GM13977 (cell line): ENCODE measurements at regions not wholly inside any gene's neighbourhood (a gene's known extent, or its start where the extent isn't known, plus 50 kb on each side); places are given as distances from the start of the nearest gene placed in this dataset.
"Not testable (repeated sequence)": the region's sequence is repeated elsewhere in the genome, so short reads cannot be mapped to it uniquely, and the experiment has no call there.

Source experiments
- DNase-seq: peaks from one replicate; pipeline ENCODE4 v3.0.0; 2012; ENCODE audit warnings: low spot score
- in situ Hi-C: fragments of 300-500 bp; cut with MboI; formaldehyde crosslinking; loops from one replicate; pipeline ENCODE4 v1.12.0; 2022; ENCODE audit warnings: low sequenced_read_pairs, low pct_unique_long_range_greater_than_20kb, mixed read lengths, inconsistent platforms; ENCODE audit not compliant: unreplicated experiment
- TF ChIP-seq, protein P1 (sequence below): IDR thresholded peaks from 2 replicates; pipeline ENCODE4 v1.5.1; 2012; ENCODE audit warnings: mild to moderate bottlenecking, control low read depth; ENCODE audit not compliant: insufficient read depth; ENCODE audit errors: extremely low read depth, missing control alignments

DNA sequence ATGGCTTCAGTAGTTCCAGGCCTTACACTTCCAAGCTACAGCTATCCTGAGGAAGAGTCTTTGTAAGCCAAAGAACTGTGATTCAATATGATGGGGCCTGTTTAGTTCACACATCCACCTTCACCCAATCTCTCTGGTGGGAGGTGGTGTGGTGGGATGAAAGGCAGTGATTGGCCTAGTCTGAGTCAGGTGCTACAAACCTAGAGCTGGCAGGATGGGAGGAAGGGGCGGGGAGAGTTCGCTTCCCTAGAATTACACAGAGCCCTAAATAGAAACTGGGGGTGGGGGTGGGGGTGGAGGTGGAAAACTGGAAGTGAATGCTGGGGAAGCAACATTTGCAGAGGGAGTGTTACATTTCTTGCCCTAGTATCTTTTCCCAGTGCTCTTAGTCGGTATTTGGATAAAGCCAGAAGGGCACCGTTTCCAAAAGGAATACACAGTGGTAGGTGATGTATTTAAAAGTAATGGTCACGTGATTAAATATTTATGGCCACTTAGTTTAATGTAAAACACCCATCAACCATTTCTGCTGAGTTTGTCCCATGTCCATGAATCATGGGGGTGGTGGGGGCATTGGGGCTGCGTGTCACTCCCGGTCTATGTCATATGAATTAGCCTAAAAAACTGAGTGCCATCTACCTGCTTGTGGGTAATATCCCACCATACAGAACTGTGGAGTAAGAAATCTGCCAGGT is 247.6 kb upstream of the PROK2 start:
- in situ Hi-C loops = no loop called here
- no peak for DNase-seq
- TF ChIP-seq, protein P1, sequence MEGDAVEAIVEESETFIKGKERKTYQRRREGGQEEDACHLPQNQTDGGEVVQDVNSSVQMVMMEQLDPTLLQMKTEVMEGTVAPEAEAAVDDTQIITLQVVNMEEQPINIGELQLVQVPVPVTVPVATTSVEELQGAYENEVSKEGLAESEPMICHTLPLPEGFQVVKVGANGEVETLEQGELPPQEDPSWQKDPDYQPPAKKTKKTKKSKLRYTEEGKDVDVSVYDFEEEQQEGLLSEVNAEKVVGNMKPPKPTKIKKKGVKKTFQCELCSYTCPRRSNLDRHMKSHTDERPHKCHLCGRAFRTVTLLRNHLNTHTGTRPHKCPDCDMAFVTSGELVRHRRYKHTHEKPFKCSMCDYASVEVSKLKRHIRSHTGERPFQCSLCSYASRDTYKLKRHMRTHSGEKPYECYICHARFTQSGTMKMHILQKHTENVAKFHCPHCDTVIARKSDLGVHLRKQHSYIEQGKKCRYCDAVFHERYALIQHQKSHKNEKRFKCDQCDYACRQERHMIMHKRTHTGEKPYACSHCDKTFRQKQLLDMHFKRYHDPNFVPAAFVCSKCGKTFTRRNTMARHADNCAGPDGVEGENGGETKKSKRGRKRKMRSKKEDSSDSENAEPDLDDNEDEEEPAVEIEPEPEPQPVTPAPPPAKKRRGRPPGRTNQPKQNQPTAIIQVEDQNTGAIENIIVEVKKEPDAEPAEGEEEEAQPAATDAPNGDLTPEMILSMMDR = no peak

DNA sequence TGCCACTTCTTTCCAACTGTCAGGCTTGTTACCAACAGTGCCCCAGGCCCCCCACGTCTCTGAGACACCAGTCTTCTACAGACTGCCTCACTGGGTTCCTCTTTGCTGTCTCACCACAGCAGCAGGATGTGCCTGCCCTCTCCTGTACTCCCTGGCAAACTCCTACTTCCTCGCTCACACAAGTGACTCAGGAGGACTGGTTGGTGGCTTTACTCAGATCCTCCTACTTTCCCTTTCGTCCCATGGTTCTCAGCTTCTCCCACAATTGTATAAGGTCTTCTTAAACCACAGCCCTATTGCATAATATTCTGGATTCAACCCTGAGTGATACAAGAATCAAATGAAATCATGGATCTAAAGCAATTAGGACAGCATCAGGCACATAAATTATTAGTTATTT is 246.6 kb upstream of the PROK2 start:
- in situ Hi-C loops = no loop called here
- DNase-seq = no peak
- TF ChIP-seq, protein P1 = no peak

DNA sequence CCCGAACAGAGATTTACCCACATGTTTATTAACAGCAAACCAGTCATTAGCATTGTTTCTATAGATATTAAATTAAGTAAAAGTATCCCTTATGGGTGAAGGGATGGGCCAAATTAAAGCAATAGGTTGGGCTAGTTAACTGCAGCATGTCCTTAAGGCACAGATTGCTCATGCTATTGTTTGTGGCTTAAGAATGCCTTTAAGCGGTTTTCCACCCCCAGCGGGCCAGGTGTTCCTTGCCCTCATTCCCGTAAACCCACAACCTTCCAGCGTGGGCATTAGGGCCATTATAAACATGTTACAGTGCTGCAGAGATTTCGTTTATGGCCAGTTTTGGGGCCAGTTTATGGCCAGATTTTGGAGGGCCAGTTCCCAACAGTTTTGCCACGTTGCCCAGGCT is 245.3 kb upstream of the PROK2 start:
- DNase-seq, in situ Hi-C loops: not testable (repeated sequence)

DNA sequence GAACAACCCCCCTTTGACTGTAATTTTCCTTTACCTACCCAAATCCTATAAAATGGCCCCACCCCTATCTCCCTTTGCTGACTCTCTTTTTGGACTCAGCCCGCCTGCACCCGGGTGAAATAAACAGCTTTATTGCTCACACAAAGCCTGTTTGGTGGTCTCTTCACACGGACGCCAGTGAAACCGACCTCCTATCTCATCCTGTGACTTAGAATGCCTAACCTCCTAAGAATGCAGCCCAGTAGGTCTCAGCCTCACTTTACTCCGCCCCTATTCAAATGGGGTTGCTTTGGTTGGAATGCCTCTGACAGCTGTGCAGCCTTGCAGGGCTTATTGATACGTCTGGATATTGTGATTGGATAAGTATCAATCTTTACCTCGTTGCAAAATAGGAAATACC is 243.8 kb upstream of the PROK2 start:
- DNase-seq, in situ Hi-C loops: not testable (repeated sequence)

DNA sequence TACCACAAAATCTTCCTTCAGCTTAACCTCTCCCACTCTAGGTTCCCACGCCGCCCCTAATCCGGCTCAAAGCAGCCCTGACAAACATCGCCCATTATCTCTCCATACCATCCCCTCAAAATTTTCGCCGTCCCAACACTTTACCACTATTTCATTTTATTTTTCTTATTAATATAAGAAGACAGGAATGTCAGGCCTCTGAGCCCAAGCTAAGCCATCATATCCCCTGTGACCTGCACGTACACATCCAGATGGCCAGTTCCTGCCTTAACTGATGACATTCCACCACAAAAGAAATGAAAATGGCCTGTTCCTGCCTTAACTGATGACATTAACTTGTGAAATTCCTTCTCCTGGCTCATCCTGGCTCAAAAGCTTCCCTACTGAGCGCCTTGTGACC is 243.4 kb upstream of the PROK2 start:
- in situ Hi-C loops, DNase-seq: not testable (repeated sequence)

DNA sequence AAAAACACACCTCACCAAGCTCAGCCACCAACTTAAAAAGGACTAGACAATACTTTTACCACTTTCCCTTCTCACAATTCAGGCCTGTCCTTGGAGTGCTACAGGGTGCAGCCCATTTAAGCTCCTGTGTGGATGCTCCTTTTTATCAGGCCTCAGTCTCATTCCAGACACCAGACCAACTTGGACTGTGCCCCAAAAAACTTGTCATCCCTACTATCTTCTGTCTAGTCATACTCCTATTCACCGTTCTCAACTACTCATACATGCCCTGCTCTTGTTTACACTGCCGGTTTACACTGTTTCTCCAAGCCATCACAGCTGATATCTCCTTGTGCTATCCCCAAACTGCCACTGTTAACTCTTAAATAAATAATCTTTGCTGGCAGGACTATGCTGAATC is 242.8 kb upstream of the PROK2 start:
- DNase-seq, in situ Hi-C loops: not testable (repeated sequence)

DNA sequence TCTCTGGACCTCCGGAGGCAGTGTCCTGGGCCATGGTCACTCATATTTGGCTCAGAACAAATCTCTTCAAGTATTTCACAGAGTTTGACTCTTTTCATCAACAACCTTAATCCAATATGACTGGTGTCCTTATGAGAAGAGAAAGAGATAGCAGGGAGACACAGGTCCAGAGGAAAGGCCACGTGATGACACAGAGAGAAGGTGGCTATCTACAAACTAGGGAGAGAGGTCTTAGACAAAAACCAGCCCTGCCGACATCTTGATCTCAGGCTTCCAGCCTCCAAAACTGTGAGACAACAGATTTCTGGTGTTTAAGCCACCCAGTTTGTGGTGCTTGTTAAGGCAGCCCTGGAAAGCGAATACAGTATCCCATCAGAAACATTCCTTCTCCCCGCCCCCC is 237.1 kb upstream of the PROK2 start:
- no peak for DNase-seq
- in situ Hi-C loops = no loop called here
- TF ChIP-seq, protein P1 = no peak

DNA sequence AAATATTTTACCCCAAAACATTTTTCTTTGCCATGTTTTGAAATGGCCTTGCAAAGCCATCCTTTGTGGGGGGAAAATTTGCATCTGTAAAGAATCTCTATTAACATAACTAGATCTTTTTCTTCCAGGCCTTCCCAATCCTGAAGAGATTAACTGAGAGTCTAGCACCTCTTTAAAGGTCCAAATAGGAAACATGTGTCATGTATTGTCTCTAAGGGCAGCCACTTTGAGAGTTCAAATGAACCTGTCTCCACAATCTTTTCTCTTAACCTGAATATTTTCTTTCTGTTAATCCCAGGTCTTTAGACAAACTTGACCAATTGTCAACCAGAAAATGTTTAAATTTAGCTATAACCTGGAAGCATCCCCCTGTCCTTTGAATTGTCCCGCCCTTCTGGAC is 236.6 kb upstream of the PROK2 start:
- TF ChIP-seq, protein P1 = no peak
- in situ Hi-C loops = no loop called here
- DNase-seq = no peak

DNA sequence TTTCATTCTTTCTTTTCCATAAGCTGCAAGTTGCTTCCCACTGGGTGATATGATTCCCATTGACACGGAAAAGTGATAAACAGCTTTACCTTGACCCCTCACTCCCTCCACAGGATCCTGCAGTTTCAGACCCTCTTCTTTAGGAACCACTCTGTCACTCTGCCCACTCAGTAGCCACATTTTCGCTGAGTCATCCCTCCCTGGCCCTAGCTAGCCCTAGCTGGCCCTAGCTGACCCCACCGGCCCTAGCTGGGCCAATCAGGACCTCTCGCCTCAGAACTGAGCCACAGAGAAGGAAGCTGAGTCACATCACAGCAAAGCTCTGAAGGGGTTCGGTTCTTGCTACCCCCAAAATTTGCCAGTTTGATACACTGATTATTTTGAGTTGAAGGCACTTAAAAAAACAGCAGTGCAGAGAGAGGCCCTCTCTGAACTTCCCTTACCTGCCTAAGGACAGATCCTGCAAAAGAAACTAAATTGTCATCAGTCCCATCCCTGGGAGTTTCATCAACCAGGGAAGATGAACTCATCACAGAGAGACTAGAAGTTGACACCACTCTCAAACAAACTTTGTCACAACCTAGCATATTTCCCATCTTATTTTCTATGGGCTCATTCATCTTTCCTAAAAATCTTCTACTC is 233.5 kb upstream of the PROK2 start:
- no peak for DNase-seq
- in situ Hi-C loops = no loop called here
- TF ChIP-seq, protein P1 = no peak
